LNCAP (cell line): ENCODE measurements at regions not wholly inside any gene's neighbourhood (a gene's known extent, or its start where the extent isn't known, plus 50 kb on each side); places are given as distances from the start of the nearest gene placed in this dataset.

ENCODE experiments used
- CTCF ChIP-seq: fragments of 450-650 bp; IDR thresholded peaks from 2 replicates; pipeline ENCODE4 v1.5.1; 2017; ENCODE audit warnings: mild to moderate bottlenecking

GRCh38 chr7:10588084-10588483, 385.6 kb upstream of the PHF14 start:
- TF ChIP-seq CTCF, result no peak

- no peak for TF ChIP-seq CTCF
Measured at GRCh38 chr7:10592604-10593003, 381.1 kb upstream of the PHF14 start.

GRCh38 chr7:10593080-10593479, 380.6 kb upstream of the PHF14 start:
- no peak for TF ChIP-seq CTCF

GRCh38 chr7:10596827-10597226, 376.8 kb upstream of the PHF14 start:
- no peak for TF ChIP-seq CTCF

GRCh38 chr7:10604128-10604527, 369.5 kb upstream of the PHF14 start:
- TF ChIP-seq CTCF, result no peak

- no peak for TF ChIP-seq CTCF
Measured at GRCh38 chr7:10612950-10613349, 360.7 kb upstream of the PHF14 start.

- no peak for TF ChIP-seq CTCF
Measured at GRCh38 chr7:10618953-10619352, 354.7 kb upstream of the PHF14 start.

- TF ChIP-seq CTCF, result no peak
Measured at GRCh38 chr7:10632712-10633111, 341.0 kb upstream of the PHF14 start.
